ENCODE measurements at regions not wholly inside any gene's neighbourhood (a gene's known extent, or its start where the extent isn't known, plus 50 kb on each side); places are given as distances from the start of the nearest gene placed in this dataset.
"Not testable (repeated sequence)": the region's sequence is repeated elsewhere in the genome, so short reads cannot be mapped to it uniquely, and the experiment has no call there.

GRCh38 chr14:37712476-37712860 lies 117.0 kb downstream of the TTC6 start:
- DNase-seq: not testable (repeated sequence)

- no peak for DNase-seq
These were observed 117.6 kb downstream of the TTC6 start for GRCh38 chr14:37712976-37713431.

GRCh38 chr14:37720131-37720530 lies 124.7 kb downstream of the TTC6 start:
- no peak for DNase-seq

- DNase-seq: no peak
These were observed 126.7 kb downstream of the TTC6 start for GRCh38 chr14:37721976-37722659.

- DNase-seq: no peak
These were observed 128.1 kb downstream of the TTC6 start for GRCh38 chr14:37723515-37723914.

GRCh38 chr14:37726708-37727107 lies 131.3 kb downstream of the TTC6 start:
- DNase-seq: no peak

GRCh38 chr14:37729218-37729617 lies 133.8 kb downstream of the TTC6 start:
- no peak for DNase-seq

- DNase-seq: no peak
These were observed 135.7 kb downstream of the TTC6 start for GRCh38 chr14:37731094-37731493.

- DNase-seq: no peak
These were observed 150.2 kb downstream of the TTC6 start for GRCh38 chr14:37745657-37746056.

- DNase-seq: no peak
These were observed 150.9 kb downstream of the TTC6 start for GRCh38 chr14:37746140-37746832.

- DNase-seq: no peak
These were observed 158.0 kb downstream of the TTC6 start for GRCh38 chr14:37753459-37753858.

GRCh38 chr14:37760275-37760674 lies 164.8 kb downstream of the TTC6 start:
- DNase-seq: not testable (repeated sequence)

- DNase-seq: no peak
These were observed 167.8 kb downstream of the TTC6 start for GRCh38 chr14:37763266-37763665.

- DNase-seq: not testable (repeated sequence)
These were observed 176.9 kb downstream of the TTC6 start for GRCh38 chr14:37772283-37772682.

GRCh38 chr14:37776791-37777499 lies 181.5 kb downstream of the TTC6 start:
- DNase-seq: no peak

GRCh38 chr14:37778135-37778943 lies 182.9 kb downstream of the TTC6 start:
- DNase-seq: no peak

- no peak for DNase-seq
These were observed 184.1 kb downstream of the TTC6 start for GRCh38 chr14:37779480-37779879.

GRCh38 chr14:37780731-37781130 lies 185.3 kb downstream of the TTC6 start:
- DNase-seq: not testable (repeated sequence)

GRCh38 chr14:37784203-37784826 lies 188.9 kb downstream of the TTC6 start:
- DNase-seq: not testable (repeated sequence)

- DNase-seq: not testable (repeated sequence)
These were observed 189.4 kb downstream of the TTC6 start for GRCh38 chr14:37784827-37785223.

- not testable (repeated sequence) for DNase-seq
These were observed 189.9 kb downstream of the TTC6 start for GRCh38 chr14:37785298-37785697.

- not testable (repeated sequence) for DNase-seq
These were observed 190.7 kb downstream of the TTC6 start for GRCh38 chr14:37786114-37786625.

All from skin of body (tissue), 1 donor.